HG02970 (cell line): ENCODE measurements at regions not wholly inside any gene's neighbourhood (a gene's known extent, or its start where the extent isn't known, plus 50 kb on each side); places are given as distances from the start of the nearest gene placed in this dataset.
"Not testable (repeated sequence)": the region's sequence is repeated elsewhere in the genome, so short reads cannot be mapped to it uniquely, and the experiment has no call there.

ENCODE experiments used
- ATAC-seq: cut with Tn5 transposase; IDR thresholded peaks from one replicate; pipeline ENCODE4 v1.9.1; 2021; ENCODE audit warnings: mild to moderate bottlenecking, moderate library complexity, moderate number of reproducible peaks; ENCODE audit not compliant: unreplicated experiment, low FRiP score

- ATAC-seq, result no peak
Observed at GRCh38 chr1:234924450-234925355, 203.9 kb downstream of the TOMM20 start.

- no peak for ATAC-seq
Observed at GRCh38 chr1:234923626-234924025, 205.0 kb downstream of the TOMM20 start.

GRCh38 chr1:234922987-234923386, 205.7 kb downstream of the TOMM20 start:
- ATAC-seq, result no peak

GRCh38 chr1:234921266-234922062, 207.2 kb downstream of the TOMM20 start:
- ATAC-seq, result no peak

- no peak for ATAC-seq
Observed at GRCh38 chr1:234920843-234921140, 207.8 kb downstream of the TOMM20 start.

DNA sequence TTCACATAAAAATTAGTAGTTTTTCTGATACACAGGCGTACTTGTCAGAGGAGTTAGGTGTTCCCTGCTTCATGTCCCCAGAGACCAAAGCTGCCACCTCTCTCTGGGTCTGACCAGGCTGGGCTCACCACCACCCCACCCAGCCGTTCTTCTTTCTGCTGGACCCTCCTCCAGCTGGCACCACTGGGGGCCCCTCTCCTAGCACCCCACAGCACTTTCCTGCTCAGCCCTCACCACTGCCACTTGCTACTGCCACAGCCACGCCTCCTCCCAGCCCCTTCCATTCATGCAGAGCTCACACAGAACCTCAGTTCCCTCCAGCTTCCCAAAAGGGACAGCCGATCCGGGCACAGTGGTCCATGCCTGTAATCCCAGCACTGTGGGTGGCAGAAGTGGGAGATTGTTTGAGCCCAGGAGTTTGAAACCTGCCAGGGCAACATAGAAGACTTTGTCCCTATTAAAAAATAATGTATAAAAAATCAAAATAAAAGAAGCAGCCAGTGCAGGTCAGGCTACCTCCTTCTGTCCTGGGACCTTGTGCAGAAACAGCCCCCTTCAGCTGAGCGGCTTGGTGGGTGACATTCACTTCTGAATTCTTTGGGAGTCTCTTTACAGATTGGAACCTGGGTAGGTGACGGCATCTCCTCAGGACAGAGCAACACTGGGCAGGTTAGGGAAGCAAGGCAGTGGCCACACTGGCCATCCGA, 208.3 kb downstream of the TOMM20 start:
- ATAC-seq, result no peak

GRCh38 chr1:234918961-234919761, 209.5 kb downstream of the TOMM20 start:
- no peak for ATAC-seq

DNA sequence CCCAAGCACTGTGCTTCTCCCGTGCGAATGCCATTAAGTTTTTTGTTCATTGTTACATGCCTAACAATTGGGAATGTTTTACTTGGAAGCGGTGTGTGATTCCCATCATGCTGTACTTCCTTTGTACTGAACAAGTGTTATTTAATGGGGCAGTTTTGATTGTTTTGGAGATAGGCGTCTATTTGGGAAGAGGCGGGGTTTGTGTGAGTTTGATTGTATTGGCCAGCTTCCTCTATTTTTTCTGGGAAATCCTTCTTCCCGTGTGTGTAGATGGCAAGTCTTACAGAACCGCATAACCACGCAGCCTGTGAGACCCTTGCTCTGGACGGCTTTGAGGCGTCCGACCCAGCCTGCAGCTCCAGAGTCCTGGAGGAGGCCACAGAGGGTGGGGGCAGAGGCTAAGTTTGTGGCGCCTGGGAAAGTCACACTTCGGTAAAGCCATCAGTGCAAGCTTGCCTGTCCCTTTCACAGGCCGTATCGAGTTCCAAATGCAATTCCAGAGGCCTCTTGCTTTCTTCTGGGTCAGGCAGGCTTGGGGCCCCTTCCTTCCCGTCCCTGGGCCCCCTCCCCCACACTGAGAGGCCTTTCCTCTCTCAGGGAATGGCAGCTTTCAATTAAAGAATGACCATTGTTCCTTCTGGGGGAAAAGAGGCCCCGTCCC, 210.3 kb downstream of the TOMM20 start:
- ATAC-seq, result no peak

DNA sequence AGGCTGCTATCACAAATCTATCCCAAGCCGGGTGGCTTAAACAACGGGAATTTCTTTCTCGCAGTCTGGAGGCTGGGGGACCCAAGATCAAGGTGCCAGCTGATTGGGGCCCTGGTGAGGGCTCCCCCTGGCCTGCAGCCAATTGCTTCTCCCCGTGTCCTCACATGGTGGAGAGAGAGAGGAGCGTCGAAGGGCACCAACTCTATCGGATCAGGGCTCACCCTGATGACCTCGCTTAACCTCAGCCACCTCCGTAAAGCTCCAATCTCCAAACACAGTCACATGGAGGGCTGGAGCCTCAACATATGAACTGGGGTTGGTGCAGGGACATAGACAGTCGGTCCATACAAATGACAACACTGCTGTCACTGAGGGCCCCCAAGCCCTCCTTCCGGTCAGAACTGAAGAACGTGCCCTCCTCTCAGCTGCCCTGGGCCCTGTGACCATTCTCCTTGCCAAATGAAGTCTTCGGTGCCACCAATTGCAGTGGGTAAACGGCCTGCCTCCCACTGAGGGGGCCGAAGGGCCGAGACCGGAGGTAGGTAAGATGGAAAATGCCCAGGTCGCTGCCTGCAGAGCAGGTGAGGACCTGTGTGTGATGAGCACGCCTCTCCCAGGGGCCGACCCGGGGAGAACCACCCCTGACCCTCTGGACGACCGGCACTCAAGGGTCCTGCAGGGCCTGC, 211.0 kb downstream of the TOMM20 start:
- no peak for ATAC-seq

DNA sequence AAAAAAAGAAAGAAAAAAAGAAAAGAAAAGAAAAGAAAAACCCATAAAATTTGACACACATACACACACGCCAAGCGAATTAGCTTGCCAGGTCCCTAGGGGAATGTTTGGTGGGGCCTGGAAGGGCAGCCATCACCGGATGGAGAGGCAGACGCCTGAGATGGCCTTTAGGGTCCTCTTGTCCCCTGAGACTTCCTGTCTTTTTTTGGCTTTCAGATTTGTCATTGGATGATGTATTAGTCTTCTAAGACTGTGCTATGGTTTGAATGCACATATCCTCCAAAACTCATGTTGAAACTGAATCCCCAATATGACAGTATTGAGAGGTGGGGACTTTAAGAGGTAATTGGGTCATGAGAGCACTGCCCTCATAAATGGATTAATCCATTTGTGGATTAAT, 211.8 kb downstream of the TOMM20 start:
- ATAC-seq, result no peak

GRCh38 chr1:234915924-234916675, 212.5 kb downstream of the TOMM20 start:
- ATAC-seq, result no peak

GRCh38 chr1:234914606-234915290, 213.9 kb downstream of the TOMM20 start:
- no peak for ATAC-seq

DNA sequence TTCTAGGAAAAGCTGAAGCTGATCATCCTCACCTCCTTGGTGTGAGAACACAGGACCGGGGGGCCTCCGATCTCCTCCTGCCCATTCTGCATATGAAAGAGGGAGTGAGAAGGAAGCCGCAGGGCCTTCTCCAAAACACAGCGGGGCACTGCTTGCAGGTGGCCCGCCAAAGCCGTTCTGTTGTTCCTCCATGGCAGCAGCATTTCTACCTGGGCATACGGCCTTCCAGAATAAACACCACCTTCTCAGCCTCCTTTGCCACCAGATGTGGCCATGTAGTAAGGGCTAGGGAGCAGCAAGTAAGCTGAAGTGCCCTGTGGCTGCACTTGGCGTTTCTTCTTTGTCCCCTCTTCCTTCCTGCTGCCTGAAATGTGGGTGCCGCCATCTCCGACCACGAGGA, 214.9 kb downstream of the TOMM20 start:
- no peak for ATAC-seq

DNA sequence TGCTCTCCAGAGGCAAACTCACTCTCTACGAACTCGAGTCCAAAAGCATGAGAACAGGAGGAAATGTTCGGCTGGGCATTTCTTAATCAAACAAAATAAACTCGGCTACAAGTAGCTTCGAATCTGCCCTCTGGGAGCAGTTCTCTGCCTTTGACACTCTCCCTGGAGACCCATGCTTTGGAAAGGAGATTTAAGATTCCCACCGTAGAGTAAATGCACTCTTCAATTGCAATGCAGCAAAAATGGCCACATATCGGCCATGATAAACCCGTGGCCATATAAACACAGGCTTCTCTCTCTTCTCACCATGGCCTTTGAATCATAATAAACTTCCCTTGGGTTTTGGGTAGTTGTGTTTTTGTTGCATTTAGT, 215.4 kb downstream of the TOMM20 start:
- no peak for ATAC-seq

GRCh38 chr1:234912548-234913277, 215.9 kb downstream of the TOMM20 start:
- ATAC-seq, result no peak

- ATAC-seq, result no peak
Observed at GRCh38 chr1:234911787-234912186, 216.8 kb downstream of the TOMM20 start.

DNA sequence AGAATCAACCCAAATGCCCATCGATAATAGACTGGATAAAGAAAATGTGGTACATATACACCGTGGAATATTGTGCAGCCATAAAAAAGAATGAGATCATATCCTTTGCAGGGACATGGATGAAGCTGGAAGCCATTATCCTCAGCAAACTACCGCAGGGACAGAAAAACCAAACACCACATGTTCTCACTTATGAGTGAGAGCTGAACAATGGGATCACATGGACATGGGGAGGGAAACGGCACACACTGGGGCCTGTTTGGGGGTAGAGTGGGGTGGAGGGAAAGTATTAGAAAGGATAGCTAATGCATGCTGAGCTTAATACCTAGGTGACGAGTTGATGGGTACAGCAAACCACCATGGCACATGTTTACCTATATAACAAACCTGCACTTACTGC, 217.5 kb downstream of the TOMM20 start:
- not testable (repeated sequence) for ATAC-seq
